Trophoblast cell (in vitro differentiated cells and primary cell): ENCODE measurements at regions not wholly inside any gene's neighbourhood (a gene's known extent, or its start where the extent isn't known, plus 50 kb on each side); places are given as distances from the start of the nearest gene placed in this dataset.

Source experiments
- DNase-seq, 2 donors: peaks; one replicate each; pipeline ENCODE4 v3.0.0-alpha.2; 2016
- H2AFZ ChIP-seq: 2 replicates; pipeline ENCODE4 v1.6.1; 2013; ENCODE audit warnings: low read length, moderate library complexity, mild to moderate bottlenecking; ENCODE audit not compliant: insufficient read depth, poor library complexity
- H2AK5ac ChIP-seq: 2 replicates; pipeline ENCODE4 v1.6.1; 2013; ENCODE audit warnings: mild to moderate bottlenecking, low read length
- H2BK120ac ChIP-seq: 2 replicates; pipeline ENCODE4 v1.6.1; 2013; ENCODE audit warnings: low read length, mild to moderate bottlenecking, moderate library complexity; ENCODE audit not compliant: insufficient read depth, poor library complexity
- H2BK12ac ChIP-seq: 2 replicates; pipeline ENCODE4 v1.6.1; 2013; ENCODE audit warnings: mild to moderate bottlenecking, low read length, moderate library complexity
- H2BK5ac ChIP-seq: 2 replicates; pipeline ENCODE4 v1.6.1; 2013; ENCODE audit warnings: low read length, low read depth, moderate library complexity, mild to moderate bottlenecking; ENCODE audit not compliant: poor library complexity
- H3K14ac ChIP-seq: 2 replicates; pipeline ENCODE4 v1.6.1; 2013; ENCODE audit warnings: mild to moderate bottlenecking, low read length
- H3K18ac ChIP-seq: 2 replicates; pipeline ENCODE4 v1.6.1; 2013; ENCODE audit warnings: mild to moderate bottlenecking, low read length
- H3K23ac ChIP-seq: 2 replicates; pipeline ENCODE4 v1.6.1; 2013; ENCODE audit warnings: low read length
- H3K27ac ChIP-seq: 2 replicates; pipeline ENCODE4 v1.5.1; 2013; ENCODE audit warnings: low read depth, mild to moderate bottlenecking, inconsistent platforms, low read length, moderate library complexity
- H3K27me3 ChIP-seq: 2 replicates; pipeline ENCODE4 v1.6.1; 2013; ENCODE audit warnings: inconsistent platforms, mild to moderate bottlenecking, low read length, moderate library complexity; ENCODE audit not compliant: insufficient read depth
- H3K36me3 ChIP-seq, 2 experiments: 1 replicate in 1 of 2; 2 replicates in 1 of 2; pipeline ENCODE4 v1.6.1; 2013; ENCODE audit warnings: low read length in 2 of 2, mild to moderate bottlenecking in 2 of 2, moderate library complexity in 1 of 2; ENCODE audit not compliant: insufficient read depth in 2 of 2, control insufficient read depth in 1 of 2
- H3K4ac ChIP-seq: 2 replicates; pipeline ENCODE4 v1.6.1; 2013; ENCODE audit warnings: low read depth, mild to moderate bottlenecking, low read length, moderate library complexity
- H3K4me1 ChIP-seq, 2 experiments: 1 replicate in 1 of 2; 2 replicates in 1 of 2; pipeline ENCODE4 v1.6.1; 2013; ENCODE audit warnings: low read length in 2 of 2, mild to moderate bottlenecking in 2 of 2, moderate library complexity in 1 of 2; ENCODE audit not compliant: insufficient read depth in 2 of 2, control insufficient read depth in 1 of 2
- H3K4me2 ChIP-seq: 2 replicates; pipeline ENCODE4 v1.6.1; 2013; ENCODE audit warnings: inconsistent platforms, mild to moderate bottlenecking, low read length, moderate library complexity
- H3K4me3 ChIP-seq: 2 replicates; pipeline ENCODE4 v1.5.1; 2013; ENCODE audit warnings: mild to moderate bottlenecking, low read depth, low read length, inconsistent platforms
- H3K79me1 ChIP-seq: one replicate; pipeline ENCODE4 v1.6.1; 2013; ENCODE audit warnings: low read length
- H3K79me2 ChIP-seq: 2 replicates; pipeline ENCODE4 v1.6.1; 2013; ENCODE audit warnings: low read length, mild to moderate bottlenecking; ENCODE audit not compliant: control insufficient read depth, insufficient read depth, poor library complexity
- H3K9ac ChIP-seq: 2 replicates; pipeline ENCODE4 v1.6.1; 2013; ENCODE audit warnings: mild to moderate bottlenecking, low read length
- H3K9me3 ChIP-seq: 2 replicates; pipeline ENCODE4 v1.6.1; 2013; ENCODE audit warnings: low read depth, mild to moderate bottlenecking, control low read depth, inconsistent platforms, low read length; ENCODE audit not compliant: insufficient read depth
- H4K12ac ChIP-seq: 2 replicates; pipeline ENCODE4 v1.6.1; 2013; ENCODE audit warnings: low read depth, mild to moderate bottlenecking, low read length, moderate library complexity
- H4K8ac ChIP-seq: 2 replicates; pipeline ENCODE4 v1.6.1; 2013; ENCODE audit warnings: low read depth, mild to moderate bottlenecking, low read length, moderate library complexity
- H4K91ac ChIP-seq: one replicate; pipeline ENCODE4 v1.6.1; 2013; ENCODE audit warnings: low read depth, mild to moderate bottlenecking, low read length, moderate library complexity
- WGBS: extraction: QIAGEN DNeasy Blood & Tissue Kit; methylation state at CpG from one replicate; pipeline ENCODE4 v1.1.7; 2013; ENCODE audit warnings: missing lambda C conversion rate; ENCODE audit not compliant: insufficient read length, insufficient coverage; ENCODE audit errors: extremely low coverage; 5-methylcytosine and 5-hydroxymethylcytosine counted together

DNA sequence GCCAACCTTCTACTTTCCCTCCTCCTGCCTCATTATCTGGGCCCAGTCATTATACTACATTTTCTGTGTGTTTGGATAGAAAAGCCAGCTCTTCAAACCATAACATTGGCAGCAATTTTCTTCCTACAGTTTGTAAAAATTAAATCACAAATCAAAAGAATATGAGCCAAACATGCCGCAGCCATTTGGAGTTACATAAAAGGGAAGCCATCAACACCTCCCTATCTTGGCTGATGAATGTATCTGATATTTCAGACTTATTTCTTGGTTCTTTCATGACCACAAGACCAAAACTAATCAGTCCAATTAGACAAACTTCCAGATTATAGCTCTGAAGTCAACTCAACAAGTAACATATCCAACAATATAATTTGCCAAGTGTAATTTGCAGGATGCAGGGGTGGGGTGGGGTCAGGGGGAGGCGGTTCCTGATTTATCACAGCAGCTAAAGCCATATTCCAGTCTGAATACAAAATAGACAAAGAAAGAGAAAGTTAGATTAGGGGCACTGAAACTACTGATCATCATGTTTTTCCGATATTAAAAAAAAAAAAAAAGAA is 89.4 kb upstream of the CNTLN start:
- Histone ChIP-seq H4K8ac (no peak overlapping the region), H3K27ac (no peak overlapping the region), H3K79me2 (no peaks in the 10 kb centered on the region), H2BK120ac (no peak overlapping the region), H2AFZ (no peak overlapping the region), H3K4me1 (no peaks in the 10 kb centered on the region), H2AK5ac (no peak overlapping the region), H3K36me3 (no peaks in the 10 kb centered on the region), H3K9ac (no peak overlapping the region), H4K91ac (no peak overlapping the region), H3K4me3 (no peak overlapping the region), H3K9me3 (no peaks in the 10 kb centered on the region), H3K18ac (no peak overlapping the region), H3K79me1 (no peaks in the 10 kb centered on the region), H2BK12ac (no peak overlapping the region), H3K23ac (no peak overlapping the region), H3K14ac (no peak overlapping the region), H4K12ac (no peak overlapping the region), H3K27me3 (no peaks in the 10 kb centered on the region), H2BK5ac (no peak overlapping the region), H3K4ac (no peak overlapping the region), H3K4me2 (no peak overlapping the region)
- DNase-seq, result no peak
- no CpG with 5 or more reads among the region's 3 CpGs for WGBS

DNA sequence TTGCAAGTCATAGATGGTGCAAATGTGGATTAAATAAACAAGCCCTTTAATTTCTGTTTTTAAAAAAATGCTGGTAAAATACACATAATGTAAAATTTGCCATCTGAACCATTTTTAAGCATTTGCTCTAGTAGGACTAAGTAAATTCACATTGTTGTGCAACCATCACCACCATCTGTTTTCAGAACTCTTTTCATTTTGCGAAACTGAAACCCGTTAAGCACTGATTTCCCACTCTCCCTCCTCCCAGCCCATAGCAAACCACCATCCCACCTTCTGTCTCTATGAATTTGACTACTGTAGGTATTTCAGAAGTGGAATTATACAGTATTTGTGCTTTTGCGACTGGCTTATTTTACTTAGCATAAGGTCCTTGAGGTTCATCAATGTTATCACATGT is 103.3 kb upstream of the CNTLN start:
- Histone ChIP-seq H3K27me3 (no peaks in the 10 kb centered on the region), H3K36me3 (no peaks in the 10 kb centered on the region), H3K4me1 (no peaks in the 10 kb centered on the region), H3K18ac (no peak overlapping the region), H3K9ac (no peak overlapping the region), H3K9me3 (no peaks in the 10 kb centered on the region), H2BK5ac (no peak overlapping the region), H4K8ac (no peak overlapping the region), H2AFZ (no peak overlapping the region), H3K14ac (no peak overlapping the region), H3K4me3 (no peak overlapping the region), H3K79me1 (no peaks in the 10 kb centered on the region), H3K79me2 (no peaks in the 10 kb centered on the region), H4K91ac (no peak overlapping the region), H2BK120ac (no peak overlapping the region), H3K27ac (no peak overlapping the region), H3K4ac (no peak overlapping the region), H3K4me2 (no peak overlapping the region), H4K12ac (no peak overlapping the region), H3K23ac (no peak overlapping the region), H2BK12ac (no peak overlapping the region), H2AK5ac (no peak overlapping the region)
- WGBS, result no CpG with 5 or more reads among the region's 3 CpGs
- DNase-seq, result no peak

DNA sequence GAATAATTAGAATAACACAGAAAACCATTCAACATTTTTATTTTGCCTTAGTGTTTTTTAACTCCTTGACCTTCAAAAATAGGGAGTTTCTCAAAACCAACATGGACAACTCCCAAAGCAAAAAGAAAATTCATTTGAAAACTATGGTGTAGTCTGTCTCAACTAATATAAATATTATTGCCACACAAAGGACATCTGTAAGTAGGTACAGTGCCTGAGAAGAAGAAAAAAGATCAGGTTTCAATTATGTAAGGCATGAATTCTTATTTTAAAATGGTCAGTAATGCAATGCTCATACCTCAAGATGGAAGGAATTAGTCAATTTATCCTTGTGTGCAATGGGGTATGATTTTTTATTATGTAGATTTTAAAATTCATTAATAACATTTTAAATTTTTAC is 109.6 kb upstream of the CNTLN start:
- H2AK5ac ChIP-seq, result no peak overlapping the region
- no peaks in the 10 kb centered on the region for H3K79me1 ChIP-seq
- H3K36me3 ChIP-seq, result peaks cover 0 to 2% of the 10 kb centered on the region in 2 experiments

DNA sequence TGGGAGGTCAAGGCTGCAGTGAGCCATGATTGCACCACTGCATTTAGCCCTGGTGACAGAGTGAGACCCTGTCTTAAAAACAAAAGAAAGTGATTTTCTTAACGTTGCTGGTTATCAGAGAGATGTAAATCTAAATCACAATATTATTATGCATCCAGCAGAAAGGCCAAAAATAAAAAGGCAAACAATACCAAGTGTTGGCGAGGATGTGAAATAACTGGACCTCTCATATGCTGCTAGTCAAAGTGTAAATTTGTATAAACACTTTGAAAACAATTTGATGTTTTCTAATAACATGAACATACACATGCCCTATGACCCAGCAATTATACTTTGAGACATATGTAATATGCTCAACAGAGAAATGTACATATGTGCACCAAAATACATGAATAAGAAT is 110.7 kb upstream of the CNTLN start:
- no CpG with 5 or more reads among the region's 2 CpGs for WGBS
- H3K23ac ChIP-seq, result no peak overlapping the region

More for the DNA sequence above, 109.6 kb upstream of the CNTLN start:
- H2BK12ac ChIP-seq, result no peak overlapping the region
- H3K9me3 ChIP-seq, result peaks cover 3% of the 10 kb centered on the region
- no peak overlapping the region for H3K23ac ChIP-seq
- no peak overlapping the region for H3K9ac ChIP-seq
- no peak overlapping the region for H3K27ac ChIP-seq
- H3K18ac ChIP-seq, result no peak overlapping the region
- no peak overlapping the region for H2BK120ac ChIP-seq
- H2AFZ ChIP-seq, result no peak overlapping the region
- no peak overlapping the region for H3K4me2 ChIP-seq
- H3K27me3 ChIP-seq, result no peaks in the 10 kb centered on the region
- no peak overlapping the region for H4K12ac ChIP-seq
- H3K14ac ChIP-seq, result no peak overlapping the region
- no peaks in the 10 kb centered on the region for H3K79me2 ChIP-seq
- H4K91ac ChIP-seq, result no peak overlapping the region
- H3K4me1 ChIP-seq, result no peaks in the 10 kb centered on the region
- H3K4ac ChIP-seq, result no peak overlapping the region
- no peak for DNase-seq
- H4K8ac ChIP-seq, result no peak overlapping the region
- no peak overlapping the region for H2BK5ac ChIP-seq
- no peak overlapping the region for H3K4me3 ChIP-seq

More for the DNA sequence above, 110.7 kb upstream of the CNTLN start:
- H2AFZ ChIP-seq, result no peak overlapping the region
- no peaks in the 10 kb centered on the region for H3K79me2 ChIP-seq
- H2AK5ac ChIP-seq, result no peak overlapping the region
- no peaks in the 10 kb centered on the region for H3K4me1 ChIP-seq
- no peak overlapping the region for H2BK12ac ChIP-seq
- no peak overlapping the region for H2BK120ac ChIP-seq
- no peak overlapping the region for H3K4ac ChIP-seq
- H3K4me2 ChIP-seq, result no peak overlapping the region
- H3K27me3 ChIP-seq, result no peaks in the 10 kb centered on the region
- no peak overlapping the region for H3K4me3 ChIP-seq
- peaks cover 0 to 2% of the 10 kb centered on the region in 2 experiments for H3K36me3 ChIP-seq
- DNase-seq, result no peak
- H4K91ac ChIP-seq, result no peak overlapping the region
- H2BK5ac ChIP-seq, result no peak overlapping the region
- no peak overlapping the region for H3K18ac ChIP-seq
- no peak overlapping the region for H3K14ac ChIP-seq
- no peaks in the 10 kb centered on the region for H3K79me1 ChIP-seq
- H3K27ac ChIP-seq, result no peak overlapping the region
- no peak overlapping the region for H4K8ac ChIP-seq
- no peak overlapping the region for H3K9ac ChIP-seq
- peaks cover 3% of the 10 kb centered on the region for H3K9me3 ChIP-seq
- no peak overlapping the region for H4K12ac ChIP-seq
